HepG2 (cell line): ENCODE measurements at regions not wholly inside any gene's neighbourhood (a gene's known extent, or its start where the extent isn't known, plus 50 kb on each side); places are given as distances from the start of the nearest gene placed in this dataset.

Source experiments
- AHR ChIP-seq: IDR thresholded peaks from 2 replicates; pipeline ENCODE4 v1.6.1; 2018; ENCODE audit warnings: missing genetic modification reagents, missing compliant biosample characterization
- ISX ChIP-seq: sonication (generic); formaldehyde crosslinking; conservative IDR thresholded peaks from 2 replicates; pipeline ENCODE4 v1.5.0; 2020; ENCODE audit warnings: missing genetic modification reagents
- KDM3A ChIP-seq: IDR thresholded peaks from 2 replicates; pipeline ENCODE4 v1.6.1; 2018; ENCODE audit warnings: low read depth, missing compliant biosample characterization
- SP1 ChIP-seq, 2 experiments: fragments of 450-650 bp in 1 of 2; sonication (generic) in 1 of 2; formaldehyde crosslinking in 1 of 2; IDR thresholded peaks; 2 replicates each; pipeline versions ENCODE4 v1.4.0 to v1.6.1; 2016 to 2020; ENCODE audit warnings: missing genetic modification reagents in 1 of 2
- ZNF431 ChIP-seq: sonication (generic); formaldehyde crosslinking; IDR thresholded peaks from 2 replicates; pipeline ENCODE4 v1.9.0; 2022; ENCODE audit warnings: missing genetic modification reagents, low read depth, mild to moderate bottlenecking, borderline replicate concordance
- TF ChIP-seq, protein P1 (sequence below): sonication (generic); formaldehyde crosslinking; IDR thresholded peaks from 2 replicates; pipeline ENCODE4 v1.5.1; 2020; ENCODE audit warnings: mild to moderate bottlenecking, missing genetic modification reagents, borderline replicate concordance
- TF ChIP-seq, protein P2 (sequence below): sonication (generic); formaldehyde crosslinking; IDR thresholded peaks from 2 replicates; pipeline ENCODE4 v1.5.0; 2020; ENCODE audit warnings: mild to moderate bottlenecking, missing genetic modification reagents
- TF ChIP-seq, protein P3 (sequence below): sonication (generic); formaldehyde crosslinking; conservative IDR thresholded peaks from 2 replicates; pipeline ENCODE4 v1.4.0; 2020; ENCODE audit warnings: missing genetic modification reagents
- TF ChIP-seq, protein P4 (sequence below): sonication (generic); formaldehyde crosslinking; IDR thresholded peaks from 2 replicates; pipeline ENCODE4 v1.4.0; 2020; ENCODE audit warnings: missing genetic modification reagents; ENCODE audit errors: not compliant biosample characterization

DNA sequence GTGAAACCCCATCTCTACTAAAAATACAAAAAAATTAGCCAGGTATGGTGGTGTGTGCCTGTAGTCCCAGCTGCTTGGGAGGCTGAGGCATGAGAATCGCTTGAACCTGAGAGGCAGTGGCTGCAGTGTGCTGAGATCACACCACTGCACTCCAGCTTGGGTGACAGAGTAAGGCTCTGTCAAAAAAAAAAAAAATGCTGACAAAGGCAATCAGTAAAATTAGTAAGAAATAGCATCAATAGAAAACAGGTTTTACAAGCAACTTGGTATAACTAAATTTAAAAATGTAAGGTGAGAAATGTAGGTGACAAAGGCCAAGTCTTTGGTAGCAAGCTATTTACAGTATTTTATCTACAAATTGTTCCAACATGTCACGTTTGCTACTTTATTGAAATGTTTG lies 421.4 kb upstream of the RGPD4 start (continued):
- TF ChIP-seq, protein P1, sequence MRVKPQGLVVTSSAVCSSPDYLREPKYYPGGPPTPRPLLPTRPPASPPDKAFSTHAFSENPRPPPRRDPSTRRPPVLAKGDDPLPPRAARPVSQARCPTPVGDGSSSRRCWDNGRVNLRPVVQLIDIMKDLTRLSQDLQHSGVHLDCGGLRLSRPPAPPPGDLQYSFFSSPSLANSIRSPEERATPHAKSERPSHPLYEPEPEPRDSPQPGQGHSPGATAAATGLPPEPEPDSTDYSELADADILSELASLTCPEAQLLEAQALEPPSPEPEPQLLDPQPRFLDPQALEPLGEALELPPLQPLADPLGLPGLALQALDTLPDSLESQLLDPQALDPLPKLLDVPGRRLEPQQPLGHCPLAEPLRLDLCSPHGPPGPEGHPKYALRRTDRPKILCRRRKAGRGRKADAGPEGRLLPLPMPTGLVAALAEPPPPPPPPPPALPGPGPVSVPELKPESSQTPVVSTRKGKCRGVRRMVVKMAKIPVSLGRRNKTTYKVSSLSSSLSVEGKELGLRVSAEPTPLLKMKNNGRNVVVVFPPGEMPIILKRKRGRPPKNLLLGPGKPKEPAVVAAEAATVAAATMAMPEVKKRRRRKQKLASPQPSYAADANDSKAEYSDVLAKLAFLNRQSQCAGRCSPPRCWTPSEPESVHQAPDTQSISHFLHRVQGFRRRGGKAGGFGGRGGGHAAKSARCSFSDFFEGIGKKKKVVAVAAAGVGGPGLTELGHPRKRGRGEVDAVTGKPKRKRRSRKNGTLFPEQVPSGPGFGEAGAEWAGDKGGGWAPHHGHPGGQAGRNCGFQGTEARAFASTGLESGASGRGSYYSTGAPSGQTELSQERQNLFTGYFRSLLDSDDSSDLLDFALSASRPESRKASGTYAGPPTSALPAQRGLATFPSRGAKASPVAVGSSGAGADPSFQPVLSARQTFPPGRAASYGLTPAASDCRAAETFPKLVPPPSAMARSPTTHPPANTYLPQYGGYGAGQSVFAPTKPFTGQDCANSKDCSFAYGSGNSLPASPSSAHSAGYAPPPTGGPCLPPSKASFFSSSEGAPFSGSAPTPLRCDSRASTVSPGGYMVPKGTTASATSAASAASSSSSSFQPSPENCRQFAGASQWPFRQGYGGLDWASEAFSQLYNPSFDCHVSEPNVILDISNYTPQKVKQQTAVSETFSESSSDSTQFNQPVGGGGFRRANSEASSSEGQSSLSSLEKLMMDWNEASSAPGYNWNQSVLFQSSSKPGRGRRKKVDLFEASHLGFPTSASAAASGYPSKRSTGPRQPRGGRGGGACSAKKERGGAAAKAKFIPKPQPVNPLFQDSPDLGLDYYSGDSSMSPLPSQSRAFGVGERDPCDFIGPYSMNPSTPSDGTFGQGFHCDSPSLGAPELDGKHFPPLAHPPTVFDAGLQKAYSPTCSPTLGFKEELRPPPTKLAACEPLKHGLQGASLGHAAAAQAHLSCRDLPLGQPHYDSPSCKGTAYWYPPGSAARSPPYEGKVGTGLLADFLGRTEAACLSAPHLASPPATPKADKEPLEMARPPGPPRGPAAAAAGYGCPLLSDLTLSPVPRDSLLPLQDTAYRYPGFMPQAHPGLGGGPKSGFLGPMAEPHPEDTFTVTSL (CRISPR knock-in tag): no peak
- TF ChIP-seq ZNF431 (CRISPR knock-in tag) (no peak), ISX (CRISPR knock-in tag) (no peak), AHR (CRISPR knock-in tag) (no peak), KDM3A (CRISPR knock-in tag) (no peak), SP1 (IDR thresholded peaks at IDR 0.05) (no peak), SP1 (CRISPR knock-in tag; IDR thresholded peaks at IDR 0.05) (no peak)
- TF ChIP-seq, protein P2, sequence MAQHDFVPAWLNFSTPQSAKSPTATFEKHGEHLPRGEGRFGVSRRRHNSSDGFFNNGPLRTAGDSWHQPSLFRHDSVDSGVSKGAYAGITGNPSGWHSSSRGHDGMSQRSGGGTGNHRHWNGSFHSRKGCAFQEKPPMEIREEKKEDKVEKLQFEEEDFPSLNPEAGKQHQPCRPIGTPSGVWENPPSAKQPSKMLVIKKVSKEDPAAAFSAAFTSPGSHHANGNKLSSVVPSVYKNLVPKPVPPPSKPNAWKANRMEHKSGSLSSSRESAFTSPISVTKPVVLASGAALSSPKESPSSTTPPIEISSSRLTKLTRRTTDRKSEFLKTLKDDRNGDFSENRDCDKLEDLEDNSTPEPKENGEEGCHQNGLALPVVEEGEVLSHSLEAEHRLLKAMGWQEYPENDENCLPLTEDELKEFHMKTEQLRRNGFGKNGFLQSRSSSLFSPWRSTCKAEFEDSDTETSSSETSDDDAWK (CRISPR knock-in tag): no peak
- TF ChIP-seq, protein P3, sequence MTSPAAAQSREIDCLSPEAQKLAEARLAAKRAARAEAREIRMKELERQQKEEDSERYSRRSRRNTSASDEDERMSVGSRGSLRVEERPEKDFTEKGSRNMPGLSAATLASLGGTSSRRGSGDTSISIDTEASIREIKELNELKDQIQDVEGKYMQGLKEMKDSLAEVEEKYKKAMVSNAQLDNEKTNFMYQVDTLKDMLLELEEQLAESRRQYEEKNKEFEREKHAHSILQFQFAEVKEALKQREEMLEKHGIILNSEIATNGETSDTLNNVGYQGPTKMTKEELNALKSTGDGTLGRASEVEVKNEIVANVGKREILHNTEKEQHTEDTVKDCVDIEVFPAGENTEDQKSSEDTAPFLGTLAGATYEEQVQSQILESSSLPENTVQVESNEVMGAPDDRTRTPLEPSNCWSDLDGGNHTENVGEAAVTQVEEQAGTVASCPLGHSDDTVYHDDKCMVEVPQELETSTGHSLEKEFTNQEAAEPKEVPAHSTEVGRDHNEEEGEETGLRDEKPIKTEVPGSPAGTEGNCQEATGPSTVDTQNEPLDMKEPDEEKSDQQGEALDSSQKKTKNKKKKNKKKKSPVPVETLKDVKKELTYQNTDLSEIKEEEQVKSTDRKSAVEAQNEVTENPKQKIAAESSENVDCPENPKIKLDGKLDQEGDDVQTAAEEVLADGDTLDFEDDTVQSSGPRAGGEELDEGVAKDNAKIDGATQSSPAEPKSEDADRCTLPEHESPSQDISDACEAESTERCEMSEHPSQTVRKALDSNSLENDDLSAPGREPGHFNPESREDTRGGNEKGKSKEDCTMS (CRISPR knock-in tag): no peak
- TF ChIP-seq, protein P4, sequence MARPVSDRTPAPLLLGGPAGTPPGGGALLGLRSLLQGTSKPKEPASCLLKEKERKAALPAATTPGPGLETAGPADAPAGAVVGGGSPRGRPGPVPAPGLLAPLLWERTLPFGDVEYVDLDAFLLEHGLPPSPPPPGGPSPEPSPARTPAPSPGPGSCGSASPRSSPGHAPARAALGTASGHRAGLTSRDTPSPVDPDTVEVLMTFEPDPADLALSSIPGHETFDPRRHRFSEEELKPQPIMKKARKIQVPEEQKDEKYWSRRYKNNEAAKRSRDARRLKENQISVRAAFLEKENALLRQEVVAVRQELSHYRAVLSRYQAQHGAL: no peak
